ENCODE measurements at regions not wholly inside any gene's neighbourhood (a gene's known extent, or its start where the extent isn't known, plus 50 kb on each side); places are given as distances from the start of the nearest gene placed in this dataset.

DNA sequence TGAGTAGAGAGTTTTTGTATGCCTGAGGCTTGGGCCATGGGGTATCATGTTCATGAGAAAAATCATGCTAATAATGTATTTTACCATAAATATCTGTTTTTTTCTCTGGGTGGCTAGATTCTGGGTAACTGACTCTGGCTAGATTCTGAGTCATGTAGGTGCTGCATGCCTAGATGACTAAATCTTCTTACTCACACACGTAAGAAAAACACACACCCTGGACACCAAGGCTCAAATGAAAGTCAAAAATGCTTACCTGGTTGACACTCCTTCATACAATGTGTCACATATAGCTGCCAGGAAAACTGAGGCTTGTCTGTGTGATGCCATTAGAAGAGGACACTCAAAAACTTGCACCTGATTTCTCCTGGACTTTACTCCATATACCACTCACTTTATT lies 597.4 kb upstream of the SLITRK1 start:
- peaks cover 0 to 8% of the 10 kb centered on the region in 2 experiments; a peak in 2 of 4 replicates for H3K4me1 ChIP-seq (ENCODE audit: control insufficient read depth in 1 of 2, insufficient read depth in 2 of 2, low read length in 2 of 2)
- intact Hi-C loops (cut with micrococcal nuclease), result no loop called here
- BruUV-seq (replicated peaks), result no TSS peak
- no peaks in the 10 kb centered on the region for H3K79me2 ChIP-seq (ENCODE audit: insufficient read depth, low read length)
- peak overlapping the region; percentile 17 for H3K4me2 ChIP-seq (ENCODE audit: low read length)
- no peak overlapping the region for H3K27ac ChIP-seq (ENCODE audit: low read depth, low read length)
- H3K9me3 ChIP-seq (ENCODE audit: control insufficient read depth in 1 of 2, insufficient read depth in 1 of 2, low read depth in 1 of 2, low read length in 2 of 2), result no peaks in the 10 kb centered on the region
- H3K4me3 ChIP-seq (replicated peaks in 1 of 2; ENCODE audit: low read depth in 1 of 2, low read length in 2 of 2), result no peak overlapping the region
- no peaks in the 10 kb centered on the region for H3K27me3 ChIP-seq (ENCODE audit: insufficient read depth, low read length)
- peak; percentile 21 for DNase-seq (ENCODE audit: low read depth, low spot score)
- H4K20me1 ChIP-seq (ENCODE audit: insufficient read depth), result no peaks in the 10 kb centered on the region
- ChIA-PET POLR2A (no interaction called here), CTCF (no interaction called here), RAD21 (ENCODE audit: low non-redundant PET in 1 of 2, low total read pairs in 2 of 2, uncharacterized antibody in 2 of 2, unreplicated experiment in 2 of 2) (no interaction called here)
- peak overlapping the region; percentile 51 for H2AFZ ChIP-seq (ENCODE audit: low read depth, low read length, poor library complexity, severe bottlenecking)
- no peak overlapping the region for H3K9ac ChIP-seq (ENCODE audit: low read length)
- no peak for ATAC-seq
- no peaks in the 10 kb centered on the region for H3K36me3 ChIP-seq (ENCODE audit: control insufficient read depth in 1 of 2, insufficient read depth in 2 of 2, low read length in 2 of 2)
- TF ChIP-seq TCF7L2 (IDR thresholded peaks at IDR 0.05; ENCODE audit: borderline replicate concordance, extremely low read depth, insufficient read depth, insufficient read length), result no peak
- no peak for TF ChIP-seq EZH2 (IDR thresholded peaks at IDR 0.05)
- peak; percentile 38; the same call in 1 of the 2 replicates for TF ChIP-seq FOSL1 (IDR thresholded peaks at IDR 0.05; ENCODE audit: low read depth)
- no peak for TF ChIP-seq JUND (IDR thresholded peaks at IDR 0.05)
- no peak for TF ChIP-seq RAD21 (IDR thresholded peaks at IDR 0.05; ENCODE audit: low read depth)
- no peak for TF ChIP-seq YY1 (IDR thresholded peaks at IDR 0.05; ENCODE audit: extremely low read depth, insufficient replicate concordance, low read depth, low read length)
- TF ChIP-seq CBX3 (IDR thresholded peaks at IDR 0.05; ENCODE audit: low read depth), result no peak
- TF ChIP-seq CEBPB (IDR thresholded peaks at IDR 0.05; ENCODE audit: low read depth), result no peak
- no peaks in the 10 kb centered on the region for H3K9me2 ChIP-seq (ENCODE audit: insufficient read depth)

GRCh38 chr13:84470528-84470927 lies 588.3 kb upstream of the SLITRK1 start:
- Histone ChIP-seq H4K20me1 (ENCODE audit: insufficient read depth) (no peaks in the 10 kb centered on the region), H3K4me1 (ENCODE audit: control insufficient read depth in 1 of 2, insufficient read depth in 2 of 2, low read length in 2 of 2) (no peaks in the 10 kb centered on the region), H3K4me3 (replicated peaks in 1 of 2; ENCODE audit: low read depth in 1 of 2, low read length in 2 of 2) (no peak overlapping the region), H3K9ac (ENCODE audit: low read length) (no peak overlapping the region), H3K27me3 (ENCODE audit: insufficient read depth, low read length) (no peaks in the 10 kb centered on the region), H3K36me3 (ENCODE audit: control insufficient read depth in 1 of 2, insufficient read depth in 2 of 2, low read length in 2 of 2) (no peaks in the 10 kb centered on the region), H3K79me2 (ENCODE audit: insufficient read depth, low read length) (no peaks in the 10 kb centered on the region), H3K9me3 (ENCODE audit: control insufficient read depth in 1 of 2, insufficient read depth in 1 of 2, low read depth in 1 of 2, low read length in 2 of 2) (peaks cover 0 to 3% of the 10 kb centered on the region in 2 experiments; a peak in 1 of 4 replicates), H3K9me2 (ENCODE audit: insufficient read depth) (no peaks in the 10 kb centered on the region), H2AFZ (ENCODE audit: low read depth, low read length, poor library complexity, severe bottlenecking) (no peak overlapping the region), H3K4me2 (ENCODE audit: low read length) (no peak overlapping the region), H3K27ac (ENCODE audit: low read depth, low read length) (no peak overlapping the region)
- intact Hi-C loops (cut with micrococcal nuclease), result no loop called here
- ATAC-seq (no peak), DNase-seq (ENCODE audit: low read depth, low spot score) (no peak)
- no TSS peak for BruUV-seq (replicated peaks)
- ChIA-PET POLR2A (no interaction called here), RAD21 (ENCODE audit: low non-redundant PET in 1 of 2, low total read pairs in 2 of 2, uncharacterized antibody in 2 of 2, unreplicated experiment in 2 of 2) (no interaction called here), CTCF (no interaction called here)
- no peak for TF ChIP-seq RAD21 (IDR thresholded peaks at IDR 0.05; ENCODE audit: low read depth)
- TF ChIP-seq ZFX (IDR thresholded peaks at IDR 0.05), result no peak
- TF ChIP-seq ELF1 (IDR thresholded peaks at IDR 0.05; ENCODE audit: borderline replicate concordance, low read depth), result no peak
- no peak for TF ChIP-seq EZH2 (IDR thresholded peaks at IDR 0.05)
- TF ChIP-seq SIN3A (IDR thresholded peaks at IDR 0.05; ENCODE audit: low read depth), result no peak
- TF ChIP-seq, protein P1, sequence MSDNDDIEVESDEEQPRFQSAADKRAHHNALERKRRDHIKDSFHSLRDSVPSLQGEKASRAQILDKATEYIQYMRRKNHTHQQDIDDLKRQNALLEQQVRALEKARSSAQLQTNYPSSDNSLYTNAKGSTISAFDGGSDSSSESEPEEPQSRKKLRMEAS (IDR thresholded peaks at IDR 0.05), result no peak
- TF ChIP-seq, protein P2, sequence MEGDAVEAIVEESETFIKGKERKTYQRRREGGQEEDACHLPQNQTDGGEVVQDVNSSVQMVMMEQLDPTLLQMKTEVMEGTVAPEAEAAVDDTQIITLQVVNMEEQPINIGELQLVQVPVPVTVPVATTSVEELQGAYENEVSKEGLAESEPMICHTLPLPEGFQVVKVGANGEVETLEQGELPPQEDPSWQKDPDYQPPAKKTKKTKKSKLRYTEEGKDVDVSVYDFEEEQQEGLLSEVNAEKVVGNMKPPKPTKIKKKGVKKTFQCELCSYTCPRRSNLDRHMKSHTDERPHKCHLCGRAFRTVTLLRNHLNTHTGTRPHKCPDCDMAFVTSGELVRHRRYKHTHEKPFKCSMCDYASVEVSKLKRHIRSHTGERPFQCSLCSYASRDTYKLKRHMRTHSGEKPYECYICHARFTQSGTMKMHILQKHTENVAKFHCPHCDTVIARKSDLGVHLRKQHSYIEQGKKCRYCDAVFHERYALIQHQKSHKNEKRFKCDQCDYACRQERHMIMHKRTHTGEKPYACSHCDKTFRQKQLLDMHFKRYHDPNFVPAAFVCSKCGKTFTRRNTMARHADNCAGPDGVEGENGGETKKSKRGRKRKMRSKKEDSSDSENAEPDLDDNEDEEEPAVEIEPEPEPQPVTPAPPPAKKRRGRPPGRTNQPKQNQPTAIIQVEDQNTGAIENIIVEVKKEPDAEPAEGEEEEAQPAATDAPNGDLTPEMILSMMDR (IDR thresholded peaks at IDR 0.05 in 2 of 3, conservative IDR thresholded peaks at IDR 0.05 in 1 of 3; ENCODE audit: borderline replicate concordance in 1 of 3, insufficient read depth in 1 of 3, low read depth in 2 of 3, low read length in 2 of 3), result no peak
- no peak for TF ChIP-seq POLR2A (IDR thresholded peaks at IDR 0.05; ENCODE audit: borderline replicate concordance, extremely low read depth, insufficient read depth, insufficient read length)
- TF ChIP-seq, protein P3, sequence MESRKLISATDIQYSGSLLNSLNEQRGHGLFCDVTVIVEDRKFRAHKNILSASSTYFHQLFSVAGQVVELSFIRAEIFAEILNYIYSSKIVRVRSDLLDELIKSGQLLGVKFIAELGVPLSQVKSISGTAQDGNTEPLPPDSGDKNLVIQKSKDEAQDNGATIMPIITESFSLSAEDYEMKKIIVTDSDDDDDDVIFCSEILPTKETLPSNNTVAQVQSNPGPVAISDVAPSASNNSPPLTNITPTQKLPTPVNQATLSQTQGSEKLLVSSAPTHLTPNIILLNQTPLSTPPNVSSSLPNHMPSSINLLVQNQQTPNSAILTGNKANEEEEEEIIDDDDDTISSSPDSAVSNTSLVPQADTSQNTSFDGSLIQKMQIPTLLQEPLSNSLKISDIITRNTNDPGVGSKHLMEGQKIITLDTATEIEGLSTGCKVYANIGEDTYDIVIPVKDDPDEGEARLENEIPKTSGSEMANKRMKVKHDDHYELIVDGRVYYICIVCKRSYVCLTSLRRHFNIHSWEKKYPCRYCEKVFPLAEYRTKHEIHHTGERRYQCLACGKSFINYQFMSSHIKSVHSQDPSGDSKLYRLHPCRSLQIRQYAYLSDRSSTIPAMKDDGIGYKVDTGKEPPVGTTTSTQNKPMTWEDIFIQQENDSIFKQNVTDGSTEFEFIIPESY (IDR thresholded peaks at IDR 0.05; ENCODE audit: extremely low read depth, insufficient replicate concordance, low read length), result no peak
- TF ChIP-seq CBX3 (IDR thresholded peaks at IDR 0.05; ENCODE audit: low read depth), result no peak
- TF ChIP-seq EZH2phosphoT487 (IDR thresholded peaks at IDR 0.05; ENCODE audit: borderline replicate concordance), result no peak
- TF ChIP-seq YY1 (IDR thresholded peaks at IDR 0.05; ENCODE audit: extremely low read depth, insufficient replicate concordance, low read depth, low read length), result no peak
- TF ChIP-seq FOSL1 (IDR thresholded peaks at IDR 0.05; ENCODE audit: low read depth), result no peak
- TF ChIP-seq TCF7L2 (IDR thresholded peaks at IDR 0.05; ENCODE audit: borderline replicate concordance, extremely low read depth, insufficient read depth, insufficient read length), result no peak

All from HCT116 (cell line).